GM19397 (cell line): ENCODE measurements at regions not wholly inside any gene's neighbourhood (a gene's known extent, or its start where the extent isn't known, plus 50 kb on each side); places are given as distances from the start of the nearest gene placed in this dataset.
"Not testable (repeated sequence)": the region's sequence is repeated elsewhere in the genome, so short reads cannot be mapped to it uniquely, and the experiment has no call there.

Source experiments
- ATAC-seq: cut with Tn5 transposase; IDR thresholded peaks from one replicate; pipeline ENCODE4 v1.9.1; 2021; ENCODE audit warnings: mild to moderate bottlenecking, moderate library complexity; ENCODE audit not compliant: unreplicated experiment

DNA sequence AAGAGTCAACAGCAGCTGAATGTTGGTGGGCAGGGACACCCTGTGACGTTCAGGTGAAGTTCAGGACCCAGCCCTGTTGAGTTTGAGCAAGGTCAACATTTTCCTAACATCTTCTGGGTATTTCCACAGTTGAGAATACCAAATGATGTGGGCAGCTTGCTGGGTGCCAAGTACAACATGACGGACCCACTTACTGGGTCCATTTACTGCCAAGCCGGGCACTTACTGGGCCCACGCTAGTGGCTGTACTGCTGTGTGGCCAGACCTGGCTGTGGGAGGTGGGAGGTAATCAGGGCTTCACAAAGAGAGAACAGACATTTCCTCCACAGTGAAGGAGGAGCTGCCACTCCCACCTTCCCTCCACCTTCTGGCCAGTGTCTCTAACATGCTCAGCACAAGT, 99.2 kb downstream of the PSMG1 start:
- ATAC-seq: no peak

DNA sequence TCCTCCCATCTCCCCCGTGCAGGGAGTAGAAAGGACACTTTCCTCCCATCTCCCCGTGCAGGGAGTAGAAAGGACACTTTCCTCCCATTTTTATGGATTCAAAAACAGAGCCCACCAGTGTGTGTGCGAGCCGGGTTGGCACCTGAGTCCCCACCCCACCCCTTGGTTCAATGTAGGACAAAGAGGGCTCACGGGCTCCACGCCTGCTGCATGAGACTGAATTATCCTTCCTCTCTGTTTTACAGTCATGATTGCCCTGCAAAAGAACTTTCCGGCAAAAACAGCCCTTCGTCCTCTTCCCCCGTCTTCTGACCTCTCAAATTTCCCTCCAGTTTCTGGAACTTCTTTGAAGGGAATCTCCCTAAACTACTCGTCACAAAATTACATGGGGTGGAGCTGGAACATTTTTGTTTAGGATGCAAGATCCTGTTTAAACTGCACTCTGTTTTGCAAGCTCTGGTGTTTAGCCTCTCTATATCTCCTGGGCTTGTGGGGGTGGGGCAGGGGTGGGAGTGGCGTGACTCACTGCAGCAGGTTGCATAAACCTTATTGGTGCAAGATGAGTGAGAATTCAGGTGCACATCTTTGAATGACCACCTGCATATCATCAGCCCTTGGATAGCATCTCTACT, 99.8 kb downstream of the PSMG1 start:
- no peak for ATAC-seq

DNA sequence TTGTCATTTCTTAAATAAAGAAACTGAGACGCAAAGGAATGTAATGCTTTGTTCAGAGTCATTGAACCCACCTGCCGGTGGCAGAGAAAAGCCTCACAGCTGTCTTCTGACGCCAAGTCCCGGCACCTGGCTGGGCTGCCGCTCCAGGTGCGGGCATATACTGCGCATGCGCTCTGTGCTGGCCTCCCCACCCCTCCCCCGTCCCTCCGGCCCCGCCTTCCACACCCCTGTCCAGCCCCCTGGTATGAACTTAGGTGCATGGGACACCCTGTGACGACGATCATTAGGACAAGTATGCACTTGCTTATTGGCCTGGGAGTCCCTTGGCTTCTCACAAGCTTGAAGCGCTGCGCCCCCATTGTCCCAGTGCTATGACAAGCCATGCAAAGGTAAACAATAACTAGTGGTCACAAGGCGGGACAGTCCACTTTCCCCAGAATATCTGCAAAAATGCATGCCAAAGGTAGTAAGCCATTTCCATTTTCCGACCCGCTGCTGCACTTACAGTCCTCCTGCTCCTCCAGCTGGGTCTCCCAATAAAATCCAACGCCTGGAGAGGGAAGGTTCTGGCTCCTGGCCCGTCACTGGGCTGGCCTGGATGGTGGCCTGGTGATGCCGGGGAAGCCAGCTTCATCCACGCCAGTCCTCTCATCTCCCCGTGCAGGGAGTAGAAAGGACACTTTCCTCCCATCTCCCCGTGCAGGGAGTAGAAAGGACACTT, 100.4 kb downstream of the PSMG1 start:
- ATAC-seq: no peak

DNA sequence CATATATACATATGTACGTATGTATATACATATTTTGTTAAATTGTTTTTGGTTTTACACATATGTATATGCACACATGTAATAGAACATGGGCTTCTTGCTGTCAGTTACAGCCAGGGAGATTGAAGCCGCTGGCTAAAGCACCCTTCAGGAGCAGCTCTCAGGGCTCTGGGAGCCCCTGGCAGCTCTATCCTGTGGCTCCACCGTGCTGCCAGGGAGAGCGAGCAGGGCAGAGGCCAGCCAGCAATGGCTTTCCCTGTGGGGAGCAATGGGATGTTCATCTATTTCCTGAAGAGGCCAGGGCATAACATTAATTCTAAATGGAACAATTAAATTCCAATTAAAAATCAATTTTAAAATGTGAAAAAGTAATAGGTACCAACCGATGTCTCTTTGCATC, 102.9 kb downstream of the PSMG1 start:
- no peak for ATAC-seq

DNA sequence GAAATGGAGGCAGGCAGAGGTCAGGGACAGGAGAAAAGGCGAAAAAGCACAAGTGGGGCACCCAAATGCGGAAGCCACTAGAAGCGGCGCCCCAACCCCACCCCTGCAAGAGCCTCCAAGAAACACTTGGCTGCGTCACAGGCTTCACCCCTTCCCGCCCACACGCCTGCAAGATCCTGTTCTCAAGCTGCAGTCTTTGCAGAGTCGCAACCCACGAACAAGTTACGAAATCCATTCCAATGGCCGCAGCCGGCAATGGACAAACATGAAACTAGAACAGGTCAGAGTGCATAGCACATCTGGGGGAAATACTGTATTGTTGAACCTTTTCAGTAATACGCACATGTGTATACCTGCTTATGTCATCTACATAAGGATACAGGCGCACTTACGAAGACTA, 103.6 kb downstream of the PSMG1 start:
- no peak for ATAC-seq

DNA sequence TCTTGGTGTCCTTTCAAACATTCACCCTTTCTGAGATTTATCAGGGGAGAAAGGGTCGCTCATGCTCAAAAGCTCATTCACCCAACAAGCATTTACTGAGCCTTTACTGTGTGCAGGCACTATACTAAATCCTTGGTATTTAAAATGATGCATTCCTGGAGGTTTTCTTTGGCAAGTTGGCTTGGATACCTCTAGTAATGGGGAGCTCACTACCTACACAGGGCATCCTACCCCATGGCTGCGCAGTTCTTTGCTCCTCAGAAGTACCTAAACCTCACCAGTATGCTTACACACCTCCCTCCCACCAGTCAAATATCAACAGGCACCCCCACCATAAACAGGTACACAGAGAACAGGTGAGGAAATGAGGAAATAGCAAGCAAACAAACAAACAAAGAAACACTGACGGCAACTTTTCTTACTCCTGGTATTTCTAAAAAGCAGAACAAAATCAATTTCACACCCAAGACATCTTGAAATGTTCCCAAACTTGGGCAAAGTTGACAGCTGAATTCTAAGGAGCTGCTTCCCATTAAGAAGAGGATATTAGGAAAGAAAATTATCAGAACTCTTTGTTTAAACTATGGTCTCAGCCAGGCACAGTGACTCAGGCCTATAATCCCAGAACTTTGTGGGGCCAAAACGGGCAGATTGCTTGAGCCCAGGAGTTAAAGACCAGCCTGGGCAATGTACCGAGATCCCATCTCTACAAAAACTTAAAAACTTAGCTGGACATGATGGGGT, 104.8 kb downstream of the PSMG1 start:
- no peak for ATAC-seq

DNA sequence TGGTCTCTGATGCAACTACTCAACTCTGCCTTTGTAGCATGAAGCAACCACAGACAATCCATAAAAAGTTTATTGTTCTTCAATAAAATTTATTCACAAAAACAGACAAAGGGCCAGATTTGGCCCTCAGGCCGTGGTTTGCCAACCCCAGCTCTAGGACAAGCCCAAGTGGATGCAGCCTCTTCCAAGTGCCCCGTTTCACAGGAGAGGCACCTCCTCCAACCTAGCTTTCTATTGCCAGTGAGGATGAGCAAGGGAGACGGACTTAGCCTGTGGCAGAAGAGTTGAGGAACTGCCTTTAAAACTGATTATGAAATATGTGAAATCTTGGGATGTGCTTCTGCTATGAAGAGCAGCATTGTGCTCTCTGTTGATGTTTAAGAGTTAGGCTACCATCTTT, 105.4 kb downstream of the PSMG1 start:
- no peak for ATAC-seq

DNA sequence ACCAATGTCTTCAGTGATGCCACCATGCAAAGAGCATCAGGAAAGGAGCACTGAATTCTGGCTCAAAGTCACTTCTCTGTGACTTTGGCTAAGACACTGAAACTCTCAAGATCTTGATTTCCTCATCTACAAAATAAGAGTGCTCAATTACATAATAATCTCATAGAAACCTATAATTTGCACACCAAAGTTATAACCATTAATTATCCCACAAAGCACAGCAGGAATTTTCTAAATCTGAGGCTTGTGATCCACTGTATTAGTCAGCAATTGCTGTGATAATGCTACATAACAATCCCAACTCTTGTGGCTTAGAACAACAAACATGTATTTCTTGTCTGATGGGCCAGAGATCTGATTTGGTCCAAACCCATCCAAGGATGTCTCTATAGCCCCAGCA, 108.7 kb downstream of the PSMG1 start:
- no peak for ATAC-seq

DNA sequence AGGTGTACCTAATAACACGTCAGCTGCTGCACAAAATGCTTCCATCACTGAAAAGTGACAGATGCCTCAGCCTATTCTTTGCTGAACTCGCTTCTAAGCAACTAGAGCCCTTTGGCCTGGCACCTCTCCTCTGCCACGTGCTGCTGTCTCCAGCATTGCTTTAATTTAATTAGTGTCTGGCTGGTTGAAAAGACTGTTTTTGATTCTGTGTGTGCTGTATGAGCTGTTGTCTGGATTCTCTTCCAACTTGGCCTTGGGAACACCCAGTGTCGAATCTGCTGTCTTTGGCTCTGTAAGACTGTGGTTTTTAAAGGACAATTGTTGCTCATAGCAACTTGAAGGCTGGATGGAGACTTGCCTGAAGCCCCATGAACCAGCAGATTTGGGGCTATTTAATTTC, 109.5 kb downstream of the PSMG1 start:
- no peak for ATAC-seq

DNA sequence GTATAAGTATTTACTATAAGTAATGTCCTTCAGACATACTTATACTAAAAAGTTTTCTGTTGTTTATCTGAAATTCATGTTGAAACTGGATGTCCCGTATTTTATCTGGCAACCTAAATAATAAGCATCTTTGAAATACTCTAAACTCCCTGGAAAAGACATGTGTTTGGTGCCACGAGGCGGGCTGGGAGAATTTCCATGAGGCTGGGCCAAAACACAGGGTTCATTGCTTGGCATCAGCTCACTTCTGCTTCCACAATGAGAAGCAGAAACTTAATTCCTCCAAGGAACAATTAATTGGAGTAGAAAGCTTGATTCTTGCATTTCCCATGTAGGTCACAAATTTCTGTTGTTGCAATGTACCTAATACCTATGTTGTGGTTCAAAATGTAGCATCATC, 110.2 kb downstream of the PSMG1 start:
- no peak for ATAC-seq

DNA sequence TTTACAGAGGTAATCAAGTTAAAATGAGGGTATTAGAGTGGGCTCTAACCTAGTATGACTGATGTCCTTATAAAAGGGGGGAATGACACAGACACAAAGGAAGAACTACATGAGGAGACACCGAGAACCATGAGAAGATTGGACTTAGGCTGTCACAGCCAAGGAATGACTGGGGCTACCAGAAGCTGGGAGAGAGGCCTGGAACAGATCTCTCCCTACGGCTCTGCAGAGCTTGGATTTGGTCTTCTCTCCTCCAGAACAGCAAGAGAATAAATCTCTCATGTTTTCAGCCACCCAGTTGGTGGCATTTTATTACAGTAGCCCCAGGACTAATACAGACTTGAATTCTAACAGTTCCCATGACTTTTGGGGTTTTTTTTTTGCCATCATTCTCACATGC, 110.8 kb downstream of the PSMG1 start:
- ATAC-seq: no peak

DNA sequence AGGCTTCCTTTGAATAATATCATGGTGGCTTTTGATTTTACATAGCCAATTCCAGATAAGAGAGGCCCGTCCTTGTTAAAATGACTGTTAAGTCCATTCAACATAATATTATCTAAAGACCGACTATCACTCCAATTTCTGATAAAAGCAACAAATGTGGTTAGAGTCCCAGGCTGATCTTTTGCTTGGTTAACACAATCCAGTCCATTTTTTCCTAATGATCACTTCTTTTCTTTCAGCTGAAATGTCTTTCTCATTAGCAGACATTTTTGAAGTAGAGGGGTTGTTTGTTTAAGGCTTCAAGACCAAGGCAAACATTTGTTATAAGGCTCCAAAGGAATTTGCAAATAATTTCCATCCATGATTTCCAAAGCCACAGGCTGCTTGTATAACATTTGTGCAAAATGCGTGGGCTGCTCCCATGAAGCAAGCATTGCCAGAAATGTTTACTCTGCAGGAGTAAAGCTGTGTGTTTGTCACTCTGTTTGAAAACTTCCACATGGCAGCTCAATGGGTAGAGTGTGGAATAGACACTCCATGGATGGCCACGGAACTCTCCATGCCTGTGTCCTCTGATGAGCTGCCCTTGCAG, 111.5 kb downstream of the PSMG1 start:
- ATAC-seq: no peak

DNA sequence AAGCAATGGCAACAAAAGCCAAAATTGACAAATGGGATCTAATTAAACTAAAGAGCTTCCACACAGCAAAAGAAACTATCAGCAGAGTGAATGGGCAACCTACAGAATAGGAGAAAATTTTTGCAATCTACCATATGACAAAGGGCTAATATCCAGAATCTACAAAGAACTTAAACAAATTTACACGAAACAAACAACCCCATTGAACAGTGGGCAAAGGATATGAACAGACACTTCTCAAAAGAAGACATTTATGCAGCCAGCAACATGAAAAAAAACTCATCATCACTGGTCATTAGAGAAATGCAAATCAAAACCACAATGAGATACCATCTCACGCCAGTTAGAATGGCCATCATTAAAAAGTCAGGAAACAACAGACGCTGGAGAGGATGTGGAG, 113.4 kb downstream of the PSMG1 start:
- not testable (repeated sequence) for ATAC-seq

DNA sequence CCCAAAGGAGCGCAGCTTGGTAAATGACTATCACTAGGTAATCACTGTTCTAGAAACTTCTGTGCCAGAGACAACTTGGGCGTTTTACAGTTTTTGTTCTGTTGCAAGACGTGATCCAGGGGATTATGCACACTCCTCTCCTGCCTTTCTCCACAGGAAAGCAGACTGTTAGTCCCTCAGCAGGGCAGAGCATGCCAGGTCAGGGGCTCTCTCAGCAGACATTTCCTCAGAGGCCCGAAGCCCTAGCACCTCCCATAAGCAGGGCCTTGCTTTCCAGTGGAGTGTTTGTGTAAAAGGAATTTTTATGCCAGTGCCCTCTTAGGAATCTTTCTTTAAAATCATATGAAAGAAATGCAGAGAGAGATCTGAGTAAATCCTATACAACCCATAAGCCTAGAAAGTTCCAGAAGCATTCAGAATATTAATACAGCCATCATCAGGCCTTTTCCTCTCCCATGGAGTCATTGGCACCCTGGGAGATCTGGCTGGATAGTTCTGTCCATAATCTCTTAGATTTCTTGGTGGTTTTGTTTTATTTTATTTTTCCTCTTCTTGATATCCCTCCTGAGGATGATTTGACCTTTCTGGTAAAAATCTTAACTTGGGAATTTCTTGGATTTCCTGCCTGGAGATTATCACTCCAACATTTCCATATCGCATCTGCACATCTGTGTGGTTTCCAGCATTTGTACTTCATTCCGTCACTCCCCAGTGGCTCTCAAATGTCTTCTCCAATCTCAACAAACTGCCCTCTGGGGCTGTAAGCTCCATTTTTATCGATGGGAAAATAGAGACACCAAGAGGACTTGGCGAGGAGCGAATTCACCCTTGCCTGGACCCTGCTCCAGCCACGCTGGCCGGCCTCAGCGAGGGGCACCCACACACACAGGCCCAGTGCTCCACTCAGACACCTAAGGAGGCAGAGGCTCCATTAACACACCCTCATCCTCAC, 116.1 kb downstream of the PSMG1 start:
- ATAC-seq: no peak

DNA sequence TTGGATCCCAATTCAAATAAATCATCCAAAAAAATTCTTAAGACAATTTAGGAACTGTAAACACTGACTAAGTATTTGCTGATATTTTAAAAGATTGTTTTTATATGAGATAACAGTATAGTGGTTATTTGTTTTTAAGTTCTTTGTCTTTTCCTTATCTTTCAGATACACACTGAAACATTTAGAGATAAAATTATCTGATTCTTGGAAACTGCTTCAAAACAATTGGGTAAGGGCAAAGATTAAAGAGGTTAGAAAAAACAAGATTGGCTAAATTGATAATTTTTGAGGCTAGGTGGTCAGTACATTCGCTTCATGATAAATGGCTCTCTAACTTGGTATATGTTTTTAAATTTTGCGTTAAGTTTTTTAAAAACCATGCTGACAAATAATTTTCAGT, 117.3 kb downstream of the PSMG1 start:
- ATAC-seq: no peak

DNA sequence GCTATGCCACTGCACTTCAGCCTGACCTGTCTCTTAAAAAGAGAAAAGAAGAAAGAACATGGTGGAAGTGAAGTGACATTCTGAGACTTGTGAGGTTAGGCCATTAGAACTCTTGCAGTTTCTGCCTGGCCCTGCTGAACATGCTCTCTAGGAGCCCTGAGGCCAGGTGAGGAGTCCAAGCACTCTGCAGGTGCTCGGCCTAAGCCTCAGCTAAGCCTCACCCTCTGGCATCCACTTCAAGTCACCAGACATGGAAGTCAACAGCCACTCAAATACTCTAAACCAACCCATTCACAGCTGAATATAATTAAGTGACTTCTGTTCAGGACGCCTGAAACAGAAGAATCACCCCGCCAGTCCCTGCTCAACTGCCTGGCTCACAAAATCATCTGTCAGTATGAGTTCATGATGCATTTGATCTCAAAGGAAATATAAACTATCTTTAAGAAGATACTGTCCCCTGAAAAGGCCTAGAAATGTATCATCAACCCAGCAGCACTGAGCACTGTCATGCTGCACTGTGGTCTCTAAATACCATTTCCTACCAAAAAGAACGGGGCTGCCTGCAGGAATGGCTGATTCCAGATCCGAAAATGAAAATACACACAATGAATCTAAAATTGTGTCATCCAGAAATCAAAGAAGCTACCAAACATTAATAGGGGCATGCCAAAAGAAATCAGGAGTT, 118.8 kb downstream of the PSMG1 start:
- no peak for ATAC-seq

DNA sequence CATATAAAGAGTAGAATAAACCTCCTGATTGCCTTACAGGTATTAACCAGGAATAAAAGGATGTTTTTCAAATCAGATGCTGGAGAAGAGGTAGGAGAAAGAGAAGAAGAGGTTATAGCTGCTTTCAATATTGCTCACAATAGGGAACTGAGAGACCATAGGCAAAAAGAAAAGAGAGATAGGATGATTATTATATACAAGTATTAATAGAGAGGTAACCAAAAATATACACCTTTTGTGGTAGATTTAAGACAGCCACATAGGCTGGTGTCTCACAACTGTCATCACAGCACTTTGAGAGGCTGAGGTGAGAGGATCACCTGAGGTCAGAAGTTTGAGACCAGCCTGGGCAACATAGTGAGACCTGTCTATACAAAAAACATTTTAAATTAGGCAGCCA, 119.7 kb downstream of the PSMG1 start:
- ATAC-seq: no peak

DNA sequence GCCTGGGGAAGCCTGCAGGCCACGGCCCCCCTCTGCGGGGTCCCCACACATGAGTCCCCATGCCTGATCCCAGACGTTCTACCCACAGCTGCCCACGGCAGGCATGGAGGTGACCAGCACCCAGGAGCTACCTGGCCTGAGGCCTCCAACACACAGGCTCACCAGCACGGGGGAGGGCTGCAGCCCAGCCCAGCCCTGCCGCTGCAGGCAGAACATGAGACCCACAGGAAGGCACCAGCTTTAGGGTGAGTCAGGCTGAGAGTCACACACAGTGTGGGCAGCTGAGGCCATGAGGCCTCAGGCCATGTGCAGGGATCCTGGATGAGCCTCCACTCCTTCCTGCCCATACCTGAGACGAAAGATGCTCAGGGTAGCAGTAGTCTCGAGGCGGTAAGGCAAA, 121.1 kb downstream of the PSMG1 start:
- ATAC-seq: no peak

DNA sequence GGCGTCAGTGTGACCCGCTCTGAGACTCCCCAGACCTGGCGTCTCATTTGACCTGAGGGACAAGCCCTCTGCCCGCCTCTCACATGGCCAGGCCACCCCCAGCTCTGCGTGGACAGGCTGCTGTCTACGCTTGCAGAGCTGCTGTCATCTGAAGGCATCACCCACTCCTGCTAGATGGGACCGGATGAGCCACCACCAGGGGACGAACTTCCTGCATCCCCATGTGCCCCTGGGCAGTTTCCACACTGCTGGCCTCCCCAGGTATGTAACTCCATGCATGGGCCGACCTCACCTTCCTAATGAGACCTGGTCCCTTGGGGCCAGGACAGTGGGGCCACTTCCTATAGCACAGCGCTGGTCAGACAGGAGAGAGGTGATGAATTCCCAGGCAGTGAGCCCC, 121.5 kb downstream of the PSMG1 start:
- no peak for ATAC-seq

DNA sequence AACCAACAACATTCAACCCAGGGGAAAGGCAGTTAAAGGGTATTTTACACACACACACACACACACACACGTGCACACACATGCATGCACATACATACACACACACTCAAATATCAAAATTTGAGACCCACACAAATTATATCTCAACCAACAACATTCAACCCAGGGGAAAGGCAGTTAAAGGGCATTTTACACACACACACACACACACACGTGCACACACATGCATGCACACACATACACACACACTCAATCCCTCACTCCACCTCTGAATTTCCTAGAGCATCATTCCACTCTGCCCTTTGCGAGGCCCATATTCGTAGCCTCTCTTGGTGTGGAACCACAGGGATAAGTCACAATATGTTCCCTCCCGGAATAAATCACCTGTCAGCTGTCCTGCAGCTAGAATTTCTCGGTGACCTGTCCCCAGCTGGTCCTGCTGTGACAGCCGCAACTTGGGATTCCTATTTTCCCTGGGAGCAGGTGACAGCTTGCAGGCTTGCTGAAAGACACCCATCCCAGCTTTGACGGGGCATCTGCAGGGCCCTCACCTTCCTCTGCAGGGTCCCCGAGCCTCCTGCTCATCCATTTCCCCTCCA, 122.7 kb downstream of the PSMG1 start:
- ATAC-seq: no peak
